ENCODE measurements at regions not wholly inside any gene's neighbourhood (a gene's known extent, or its start where the extent isn't known, plus 50 kb on each side); places are given as distances from the start of the nearest gene placed in this dataset.

- TF ChIP-seq CEBPB (IDR thresholded peaks at IDR 0.05) = no peak
- no peak for TF ChIP-seq TFCP2L1 (CRISPR knock-in tag; IDR thresholded peaks at IDR 0.05)
- no peak for TF ChIP-seq CTCF (IDR thresholded peaks at IDR 0.05)
These were observed 51.3 kb upstream of the DST start for GRCh38 chr6:56694002-56694401.
